Testis (tissue), 2 donors: ENCODE measurements at regions not wholly inside any gene's neighbourhood (a gene's known extent, or its start where the extent isn't known, plus 50 kb on each side); places are given as distances from the start of the nearest gene placed in this dataset.

Experiments
- CTCF ChIP-seq, 3 experiments: fragments of 450-650 bp in 2 of 3; fragments of 200-600 bp in 1 of 3; sonication (generic) in 1 of 3; IDR thresholded peaks; one replicate each; pipeline ENCODE4 v1.5.1; 2016 to 2019; ENCODE audit warnings: antibody characterized with exemption in 3 of 3, mild to moderate bottlenecking in 2 of 3, moderate library complexity in 1 of 3
- POLR2A ChIP-seq: fragments of 450-650 bp; IDR thresholded peaks from one replicate; pipeline ENCODE4 v1.6.1; 2017; ENCODE audit warnings: antibody characterized with exemption, mild to moderate bottlenecking, moderate library complexity

GRCh38 chr6:18527836-18528743, 140.9 kb downstream of the RNF144B start:
- TF ChIP-seq CTCF (IDR thresholded peaks at IDR 0.05) (no peak), POLR2A (no peak)
